ENCODE measurements at regions not wholly inside any gene's neighbourhood (a gene's known extent, or its start where the extent isn't known, plus 50 kb on each side); places are given as distances from the start of the nearest gene placed in this dataset.
"Not testable (repeated sequence)": the region's sequence is repeated elsewhere in the genome, so short reads cannot be mapped to it uniquely, and the experiment has no call there.

GRCh38 chr15:93932164-93932776 lies 299.1 kb upstream of the MCTP2 start:
- DNase-seq: no peak

GRCh38 chr15:93929375-93930094 lies 301.8 kb upstream of the MCTP2 start:
- no peak for DNase-seq

- DNase-seq: no peak
Observed at GRCh38 chr15:93920204-93920603, 311.2 kb upstream of the MCTP2 start.

GRCh38 chr15:93918801-93919200 lies 312.6 kb upstream of the MCTP2 start:
- DNase-seq: not testable (repeated sequence)

GRCh38 chr15:93917181-93917580 lies 314.2 kb upstream of the MCTP2 start:
- no peak for DNase-seq

GRCh38 chr15:93913871-93914270 lies 317.5 kb upstream of the MCTP2 start:
- DNase-seq: no peak

- DNase-seq: no peak
Observed at GRCh38 chr15:93913310-93913709, 318.1 kb upstream of the MCTP2 start.

- DNase-seq: no peak
Observed at GRCh38 chr15:93900476-93901400, 330.6 kb upstream of the MCTP2 start.

- DNase-seq: no peak
Observed at GRCh38 chr15:93899817-93900216, 331.5 kb upstream of the MCTP2 start.

- no peak for DNase-seq
Observed at GRCh38 chr15:93897377-93897776, 334.0 kb upstream of the MCTP2 start.

- no peak for DNase-seq
Observed at GRCh38 chr15:93895976-93896770, 335.2 kb upstream of the MCTP2 start.

- DNase-seq: no peak
Observed at GRCh38 chr15:93894438-93895036, 336.8 kb upstream of the MCTP2 start.

GRCh38 chr15:93887151-93887550 lies 344.2 kb upstream of the MCTP2 start:
- no peak for DNase-seq

GRCh38 chr15:93882779-93883178 lies 348.6 kb upstream of the MCTP2 start:
- no peak for DNase-seq

GRCh38 chr15:93882141-93882540 lies 349.2 kb upstream of the MCTP2 start:
- DNase-seq: no peak

- no peak for DNase-seq
Observed at GRCh38 chr15:93881310-93881709, 350.1 kb upstream of the MCTP2 start.

GRCh38 chr15:93880358-93880757 lies 351.0 kb upstream of the MCTP2 start:
- no peak for DNase-seq

GRCh38 chr15:93870583-93870982 lies 360.8 kb upstream of the MCTP2 start:
- DNase-seq: no peak

- no peak for DNase-seq
Observed at GRCh38 chr15:93866948-93867347, 364.4 kb upstream of the MCTP2 start.

GRCh38 chr15:93866476-93866875 lies 364.9 kb upstream of the MCTP2 start:
- no peak for DNase-seq

- DNase-seq: no peak
Observed at GRCh38 chr15:93865586-93865985, 365.8 kb upstream of the MCTP2 start.

- no peak for DNase-seq
Observed at GRCh38 chr15:93862791-93863190, 368.6 kb upstream of the MCTP2 start.

All from amniotic stem cell (primary cell).